ENCODE measurements at regions not wholly inside any gene's neighbourhood (a gene's known extent, or its start where the extent isn't known, plus 50 kb on each side); places are given as distances from the start of the nearest gene placed in this dataset.

DNA sequence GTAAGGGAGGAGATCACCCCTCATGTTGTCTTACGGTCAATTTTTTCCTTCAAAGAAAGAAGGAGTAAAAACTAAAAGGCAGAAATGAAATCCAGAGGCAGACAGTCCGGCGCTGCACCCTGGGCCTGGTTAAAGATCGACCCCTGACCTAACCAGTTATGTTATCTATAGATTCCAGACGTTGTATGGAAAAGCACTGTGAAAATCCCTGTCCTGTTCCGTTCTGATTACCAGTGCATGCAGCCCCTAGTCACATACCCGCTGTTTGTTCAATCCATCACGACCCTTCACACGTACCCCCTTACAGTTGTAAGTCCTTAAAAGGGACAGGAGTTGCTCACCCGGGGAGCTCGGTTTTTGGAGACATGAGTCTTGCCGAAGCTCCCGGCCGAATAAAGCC is 105.6 kb upstream of the JADE1 start:
- DNase-seq = no peak
- Histone ChIP-seq H3K27ac (ENCODE audit: low read depth in 1 of 2, low read length in 2 of 2) (no peak overlapping the region), H3K27me3 (ENCODE audit: control insufficient read depth in 1 of 2, insufficient read depth in 2 of 2, low read length in 1 of 2) (no peaks in the 10 kb centered on the region), H3K36me3 (ENCODE audit: control insufficient read depth in 1 of 2, insufficient read depth in 2 of 2, low read length in 1 of 2) (no peaks in the 10 kb centered on the region), H3K4me1 (ENCODE audit: control insufficient read depth in 1 of 2, insufficient read depth in 2 of 2, low read length in 2 of 2) (peaks cover 0 to 2% of the 10 kb centered on the region in 2 donors), H3K4me3 (ENCODE audit: low read length in 2 of 2) (no peak overlapping the region), H3K9me3 (ENCODE audit: control insufficient read depth, low read length) (no peaks in the 10 kb centered on the region)
- intact Hi-C loops (cut with DNase I) = no loop called here
- no peak for ATAC-seq (ENCODE audit: low FRiP score)
- WGBS, 2 donors = 93% methylated on average over 14 of the region's 14 CpGs

DNA sequence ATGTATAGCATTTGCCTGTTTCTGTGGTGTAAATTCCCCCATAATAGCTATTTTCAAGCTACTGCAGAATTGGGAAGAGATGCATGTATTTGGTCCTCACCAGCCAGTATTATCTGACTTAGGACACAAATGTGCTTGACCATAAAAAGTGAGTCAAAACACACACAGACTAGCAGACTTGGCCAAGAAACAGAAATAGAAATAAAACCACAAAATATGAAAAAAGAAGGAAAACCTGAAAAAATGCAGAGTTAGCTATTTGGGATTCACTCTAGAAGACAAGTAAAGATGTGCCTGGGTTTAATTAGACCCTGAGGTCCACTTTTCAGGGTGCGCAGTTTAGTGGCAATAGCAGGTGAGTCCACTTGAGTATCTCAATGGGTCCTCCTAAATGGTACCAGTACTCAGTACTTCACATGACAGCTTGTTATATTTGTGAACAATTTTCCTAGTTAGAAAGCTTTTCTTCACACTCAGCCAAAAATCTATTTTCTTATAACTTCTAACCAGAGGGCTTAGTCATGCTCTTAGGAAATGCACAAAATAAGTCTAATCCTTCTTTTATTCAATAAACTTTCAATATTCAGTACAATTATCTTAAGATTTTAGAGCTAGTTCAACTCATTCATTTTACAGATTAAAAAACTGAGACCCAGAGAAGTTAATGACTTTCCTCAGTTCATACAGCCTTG is 108.7 kb upstream of the JADE1 start:
- Histone ChIP-seq H3K4me1 (ENCODE audit: control insufficient read depth in 1 of 2, insufficient read depth in 2 of 2, low read length in 2 of 2) (peaks cover 0 to 2% of the 10 kb centered on the region in 2 donors), H3K4me3 (ENCODE audit: low read length in 2 of 2) (no peak overlapping the region), H3K36me3 (ENCODE audit: control insufficient read depth in 1 of 2, insufficient read depth in 2 of 2, low read length in 1 of 2) (no peaks in the 10 kb centered on the region), H3K27ac (ENCODE audit: low read depth in 1 of 2, low read length in 2 of 2) (no peak overlapping the region), H3K27me3 (ENCODE audit: control insufficient read depth in 1 of 2, insufficient read depth in 2 of 2, low read length in 1 of 2) (no peaks in the 10 kb centered on the region), H3K9me3 (ENCODE audit: control insufficient read depth, low read length) (no peaks in the 10 kb centered on the region)
- WGBS, 2 donors = 50 to 100% methylated on average over 1 of the region's 1 CpG
- no peak for ATAC-seq (ENCODE audit: low FRiP score)
- intact Hi-C loops (cut with DNase I) = no loop called here
- DNase-seq = no peak

DNA sequence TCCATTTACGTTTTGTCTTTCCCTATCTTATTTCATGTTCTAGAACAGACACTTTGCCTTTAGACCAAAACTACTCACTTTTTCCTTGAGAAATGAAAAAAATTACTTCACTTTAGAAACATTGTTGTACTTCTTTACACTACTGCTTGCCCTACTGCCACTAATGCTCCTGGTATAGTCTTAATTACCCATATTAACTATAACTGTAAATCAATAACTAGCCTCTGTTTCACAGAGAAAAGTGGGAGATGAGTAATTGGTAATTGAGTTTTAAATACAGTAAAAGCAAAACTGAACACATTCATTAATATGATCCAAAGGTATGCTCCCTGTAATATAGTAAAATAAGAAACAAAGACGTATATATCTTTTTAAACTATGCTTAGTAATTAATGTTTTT is 111.1 kb upstream of the JADE1 start:
- no peak overlapping the region for H3K4me3 ChIP-seq (ENCODE audit: low read length in 2 of 2)
- intact Hi-C loops (cut with DNase I) = no loop called here
- 55 to 61% methylated on average over 2 of the region's 2 CpGs for WGBS, 2 donors
- no peaks in the 10 kb centered on the region for H3K27me3 ChIP-seq (ENCODE audit: control insufficient read depth in 1 of 2, insufficient read depth in 2 of 2, low read length in 1 of 2)
- H3K27ac ChIP-seq (ENCODE audit: low read depth in 1 of 2, low read length in 2 of 2) = no peak overlapping the region
- DNase-seq (no peak), ATAC-seq (ENCODE audit: low FRiP score) (no peak)
- H3K4me1 ChIP-seq (ENCODE audit: control insufficient read depth in 1 of 2, insufficient read depth in 2 of 2, low read length in 2 of 2) = peaks cover 0 to 2% of the 10 kb centered on the region in 2 donors
- H3K9me3 ChIP-seq (ENCODE audit: control insufficient read depth, low read length) = no peaks in the 10 kb centered on the region
- no peaks in the 10 kb centered on the region for H3K36me3 ChIP-seq (ENCODE audit: control insufficient read depth in 1 of 2, insufficient read depth in 2 of 2, low read length in 1 of 2)

DNA sequence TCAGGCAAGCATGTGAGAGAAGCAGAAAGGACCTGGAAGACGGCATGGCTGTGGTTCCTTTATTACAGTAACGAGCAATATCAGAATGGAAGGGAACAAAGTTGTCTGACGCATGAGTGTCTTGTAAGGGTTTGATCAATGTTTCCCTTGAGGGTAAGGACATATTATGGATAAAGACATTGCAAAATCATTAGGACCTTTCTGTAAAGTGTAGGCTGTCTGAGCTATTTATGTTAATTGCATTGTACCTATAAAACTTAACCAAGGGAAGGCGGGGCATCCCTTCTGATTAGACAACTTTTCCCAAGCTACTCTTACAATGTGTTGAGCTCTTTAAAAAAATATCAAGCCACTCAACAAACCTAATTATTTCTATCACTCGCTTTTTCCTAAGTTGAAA is 112.2 kb upstream of the JADE1 start:
- Histone ChIP-seq H3K4me1 (ENCODE audit: control insufficient read depth in 1 of 2, insufficient read depth in 2 of 2, low read length in 2 of 2) (peaks cover 0 to 2% of the 10 kb centered on the region in 2 donors), H3K9me3 (ENCODE audit: control insufficient read depth, low read length) (no peaks in the 10 kb centered on the region), H3K36me3 (ENCODE audit: control insufficient read depth in 1 of 2, insufficient read depth in 2 of 2, low read length in 1 of 2) (no peaks in the 10 kb centered on the region), H3K27me3 (ENCODE audit: control insufficient read depth in 1 of 2, insufficient read depth in 2 of 2, low read length in 1 of 2) (no peaks in the 10 kb centered on the region), H3K27ac (ENCODE audit: low read depth in 1 of 2, low read length in 2 of 2) (no peak overlapping the region), H3K4me3 (ENCODE audit: low read length in 2 of 2) (no peak overlapping the region)
- DNase-seq = no peak
- ATAC-seq (ENCODE audit: low FRiP score) = no peak
- 87 to 88% methylated on average over 5 of the region's 5 CpGs for WGBS, 2 donors
- intact Hi-C loops (cut with DNase I) = no loop called here

DNA sequence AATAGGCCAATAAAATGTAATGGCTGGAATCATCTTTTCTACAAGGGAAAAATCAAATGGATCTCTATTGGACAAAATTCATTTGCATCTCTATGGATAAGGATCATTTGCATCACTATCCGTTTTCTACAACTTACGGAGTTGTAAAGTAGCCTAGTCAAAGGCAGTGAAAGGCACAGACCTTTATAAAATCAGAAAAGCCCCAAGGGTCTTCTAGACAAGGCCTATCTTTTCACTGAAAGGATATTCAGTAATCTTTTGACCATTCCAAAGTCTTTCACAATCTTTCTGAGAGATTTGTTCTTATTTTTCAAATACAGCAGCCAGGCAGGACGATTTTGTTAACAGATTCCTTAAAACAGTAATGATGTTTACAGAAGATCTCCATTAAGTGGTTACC is 119.5 kb upstream of the JADE1 start:
- ATAC-seq (ENCODE audit: low FRiP score) (no peak), DNase-seq (no peak)
- H3K27ac ChIP-seq (ENCODE audit: low read depth in 1 of 2, low read length in 2 of 2) = no peak overlapping the region
- H3K4me3 ChIP-seq (ENCODE audit: low read length in 2 of 2) = no peak overlapping the region
- H3K27me3 ChIP-seq (ENCODE audit: control insufficient read depth in 1 of 2, insufficient read depth in 2 of 2, low read length in 1 of 2) = no peaks in the 10 kb centered on the region
- H3K9me3 ChIP-seq (ENCODE audit: control insufficient read depth, low read length) = peaks cover 2% of the 10 kb centered on the region
- peaks cover 0 to 2% of the 10 kb centered on the region in 2 donors for H3K4me1 ChIP-seq (ENCODE audit: control insufficient read depth in 1 of 2, insufficient read depth in 2 of 2, low read length in 2 of 2)
- intact Hi-C loops (cut with DNase I) = no loop called here
- no peaks in the 10 kb centered on the region for H3K36me3 ChIP-seq (ENCODE audit: control insufficient read depth in 1 of 2, insufficient read depth in 2 of 2, low read length in 1 of 2)
- WGBS, 2 donors = 87 to 92% methylated on average over 3 of the region's 3 CpGs

DNA sequence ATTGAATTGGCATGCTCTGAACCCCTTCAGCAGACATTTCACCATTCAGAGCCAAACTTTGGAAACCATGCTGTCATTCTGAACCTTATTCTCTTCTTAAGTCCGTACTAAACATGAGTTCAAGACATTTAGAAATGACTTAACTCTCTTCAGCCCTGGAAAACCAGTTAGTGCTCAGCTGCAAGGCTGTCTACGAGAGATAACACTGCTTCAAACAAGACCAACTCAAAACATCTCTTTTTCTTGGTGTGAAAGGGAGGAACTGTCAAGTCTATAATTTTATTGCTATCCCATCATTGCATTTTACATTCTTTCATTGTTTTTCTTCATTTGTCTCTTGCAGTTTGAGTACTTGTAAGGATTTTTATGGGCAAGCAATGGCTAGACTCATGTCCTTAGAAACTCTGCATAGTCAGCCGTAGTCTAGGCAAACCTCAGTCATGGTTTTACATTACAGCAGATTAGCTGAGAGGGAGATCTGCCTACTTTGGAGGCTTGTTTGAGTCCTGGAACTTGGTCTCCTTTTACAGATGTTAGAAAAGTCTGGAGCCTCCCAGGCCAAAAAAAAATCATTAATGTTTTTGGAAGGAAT is 120.6 kb upstream of the JADE1 start:
- 50 to 52% methylated on average over 3 of the region's 3 CpGs for WGBS, 2 donors

DNA sequence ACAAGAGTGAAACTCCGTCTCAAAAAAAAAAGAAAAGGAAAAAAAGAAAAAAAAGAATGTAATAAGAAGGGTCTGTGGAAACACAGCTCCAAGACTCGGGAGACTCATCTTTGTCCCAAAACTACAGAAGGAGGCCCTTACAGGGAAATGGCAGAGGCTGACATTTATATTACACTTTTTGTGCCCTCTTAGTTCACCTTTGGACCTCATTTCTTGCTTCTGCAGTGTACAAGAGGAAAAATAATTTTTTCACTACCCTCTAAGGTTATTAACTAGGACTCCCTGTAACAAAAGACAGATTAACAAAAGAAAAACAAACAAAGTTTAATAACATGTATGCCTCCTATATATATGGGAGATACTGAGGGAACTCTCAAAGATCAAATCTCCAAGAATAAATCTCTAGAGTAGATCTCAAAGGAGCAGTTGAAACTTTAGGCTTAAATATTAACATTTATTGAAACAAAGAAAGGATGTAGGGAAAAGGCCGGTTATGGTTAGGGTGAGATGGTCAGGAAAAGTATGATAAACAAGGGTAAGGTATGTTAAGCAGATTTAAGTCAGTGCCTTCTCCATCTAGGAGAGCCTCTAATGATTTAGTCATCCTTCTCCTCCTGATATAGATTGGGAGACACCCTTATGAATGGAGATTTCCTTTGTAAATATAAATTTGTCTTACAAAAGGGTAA is 121.3 kb upstream of the JADE1 start:
- peaks cover 0 to 2% of the 10 kb centered on the region in 2 donors for H3K4me1 ChIP-seq (ENCODE audit: control insufficient read depth in 1 of 2, insufficient read depth in 2 of 2, low read length in 2 of 2)
- intact Hi-C loops (cut with DNase I) = no loop called here
- H3K27me3 ChIP-seq (ENCODE audit: control insufficient read depth in 1 of 2, insufficient read depth in 2 of 2, low read length in 1 of 2) = no peaks in the 10 kb centered on the region
- H3K27ac ChIP-seq (ENCODE audit: low read depth in 1 of 2, low read length in 2 of 2) = no peak overlapping the region
- WGBS, 2 donors = 80 to 93% methylated on average over 3 of the region's 3 CpGs
- H3K9me3 ChIP-seq (ENCODE audit: control insufficient read depth, low read length) = peaks cover 2% of the 10 kb centered on the region
- no peaks in the 10 kb centered on the region for H3K36me3 ChIP-seq (ENCODE audit: control insufficient read depth in 1 of 2, insufficient read depth in 2 of 2, low read length in 1 of 2)
- DNase-seq (no peak), ATAC-seq (ENCODE audit: low FRiP score) (no peak)
- no peak overlapping the region for H3K4me3 ChIP-seq (ENCODE audit: low read length in 2 of 2)

More for the DNA sequence above, 120.6 kb upstream of the JADE1 start:
- H3K4me3 ChIP-seq (ENCODE audit: low read length in 2 of 2) = no peak overlapping the region
- H3K4me1 ChIP-seq (ENCODE audit: control insufficient read depth in 1 of 2, insufficient read depth in 2 of 2, low read length in 2 of 2) = peaks cover 0 to 2% of the 10 kb centered on the region in 2 donors
- peaks cover 2% of the 10 kb centered on the region for H3K9me3 ChIP-seq (ENCODE audit: control insufficient read depth, low read length)
- ATAC-seq (ENCODE audit: low FRiP score) (no peak), DNase-seq (no peak)
- no peaks in the 10 kb centered on the region for H3K27me3 ChIP-seq (ENCODE audit: control insufficient read depth in 1 of 2, insufficient read depth in 2 of 2, low read length in 1 of 2)
- intact Hi-C loops (cut with DNase I) = no loop called here
- no peak overlapping the region for H3K27ac ChIP-seq (ENCODE audit: low read depth in 1 of 2, low read length in 2 of 2)
- H3K36me3 ChIP-seq (ENCODE audit: control insufficient read depth in 1 of 2, insufficient read depth in 2 of 2, low read length in 1 of 2) = no peaks in the 10 kb centered on the region

DNA sequence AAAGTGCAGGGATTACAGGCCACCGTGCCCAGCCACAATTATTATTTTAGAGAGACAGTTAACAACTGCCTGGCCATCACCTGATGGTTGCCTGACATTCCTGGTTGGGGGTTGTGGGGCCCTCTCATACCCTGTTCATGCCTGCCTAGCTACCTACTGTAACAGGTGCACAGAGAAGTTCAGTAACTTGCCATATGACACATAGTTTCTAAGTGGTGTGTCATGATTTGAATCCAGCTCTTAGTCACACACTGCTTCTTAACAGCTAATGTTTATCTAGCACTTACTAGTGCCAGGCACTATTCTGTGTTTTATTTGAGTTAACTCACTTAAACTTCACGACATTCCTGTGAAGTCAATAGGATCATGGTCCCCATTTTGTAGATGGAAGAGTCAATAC is 122.7 kb upstream of the JADE1 start:
- Histone ChIP-seq H3K4me3 (ENCODE audit: low read length in 2 of 2) (no peak overlapping the region), H3K36me3 (ENCODE audit: control insufficient read depth in 1 of 2, insufficient read depth in 2 of 2, low read length in 1 of 2) (no peaks in the 10 kb centered on the region), H3K4me1 (ENCODE audit: control insufficient read depth in 1 of 2, insufficient read depth in 2 of 2, low read length in 2 of 2) (peaks cover 0 to 2% of the 10 kb centered on the region in 2 donors), H3K27me3 (ENCODE audit: control insufficient read depth in 1 of 2, insufficient read depth in 2 of 2, low read length in 1 of 2) (no peaks in the 10 kb centered on the region), H3K9me3 (ENCODE audit: control insufficient read depth, low read length) (peaks cover 2% of the 10 kb centered on the region), H3K27ac (ENCODE audit: low read depth in 1 of 2, low read length in 2 of 2) (no peak overlapping the region)
- ATAC-seq (ENCODE audit: low FRiP score) = no peak
- intact Hi-C loops (cut with DNase I) = no loop called here
- 95 to 97% methylated on average over 2 of the region's 2 CpGs for WGBS, 2 donors
- DNase-seq = no peak

DNA sequence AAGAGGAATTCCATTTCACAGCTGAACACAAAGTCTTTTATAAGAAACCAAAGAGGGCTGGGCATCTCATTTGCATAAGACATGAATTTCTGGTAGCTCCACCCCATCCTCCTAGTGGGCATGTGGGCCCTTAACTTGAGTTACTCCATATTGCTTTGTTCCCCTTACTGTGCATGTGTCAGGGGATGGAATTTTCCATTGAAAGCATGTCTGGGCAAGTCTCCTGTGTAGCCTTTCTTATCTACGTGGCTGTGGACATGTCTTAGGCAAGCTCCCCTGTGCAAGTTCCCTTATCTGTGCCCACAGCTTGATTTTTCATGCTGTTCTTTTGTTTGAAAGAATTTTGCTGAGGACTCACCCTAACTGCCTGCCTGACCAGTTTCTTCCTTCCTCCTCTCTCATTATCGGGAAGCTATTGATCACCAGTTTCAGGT is 123.5 kb upstream of the JADE1 start:
- no peaks in the 10 kb centered on the region for H3K36me3 ChIP-seq (ENCODE audit: control insufficient read depth in 1 of 2, insufficient read depth in 2 of 2, low read length in 1 of 2)
- no peak for DNase-seq
- H3K27me3 ChIP-seq (ENCODE audit: control insufficient read depth in 1 of 2, insufficient read depth in 2 of 2, low read length in 1 of 2) = no peaks in the 10 kb centered on the region
- 84 to 85% methylated on average over 2 of the region's 2 CpGs for WGBS, 2 donors
- intact Hi-C loops (cut with DNase I) = no loop called here
- no peak overlapping the region for H3K4me3 ChIP-seq (ENCODE audit: low read length in 2 of 2)
- no peak overlapping the region for H3K27ac ChIP-seq (ENCODE audit: low read depth in 1 of 2, low read length in 2 of 2)
- peaks cover 0 to 2% of the 10 kb centered on the region in 2 donors for H3K4me1 ChIP-seq (ENCODE audit: control insufficient read depth in 1 of 2, insufficient read depth in 2 of 2, low read length in 2 of 2)
- no peak for ATAC-seq (ENCODE audit: low FRiP score)
- peaks cover 2% of the 10 kb centered on the region for H3K9me3 ChIP-seq (ENCODE audit: control insufficient read depth, low read length)
